Mesenchymal stem cell (in vitro differentiated cells and primary cell): ENCODE measurements at regions not wholly inside any gene's neighbourhood (a gene's known extent, or its start where the extent isn't known, plus 50 kb on each side); places are given as distances from the start of the nearest gene placed in this dataset.

ENCODE experiments used
- DNase-seq: peaks from one replicate; pipeline ENCODE4 v3.0.0-alpha.2; 2013
- H2AFZ ChIP-seq: one replicate; pipeline ENCODE4 v1.6.1; 2013; ENCODE audit warnings: low read depth, mild to moderate bottlenecking, control low read depth, inconsistent platforms, low read length, moderate library complexity
- H2AK5ac ChIP-seq: 2 replicates; pipeline ENCODE4 v1.6.1; 2013; ENCODE audit warnings: low read length, moderate library complexity, mild to moderate bottlenecking, inconsistent platforms; ENCODE audit not compliant: severe bottlenecking
- H2BK120ac ChIP-seq: one replicate; pipeline ENCODE4 v1.6.1; 2013; ENCODE audit warnings: low read depth, mild to moderate bottlenecking, inconsistent platforms, low read length, moderate library complexity
- H2BK12ac ChIP-seq, 2 experiments: one replicate each; pipeline ENCODE4 v1.6.1; 2013; ENCODE audit warnings: inconsistent platforms in 2 of 2, low read length in 2 of 2, mild to moderate bottlenecking in 2 of 2, moderate library complexity in 2 of 2, control low read depth in 1 of 2
- H2BK15ac ChIP-seq: one replicate; pipeline ENCODE4 v1.6.1; 2013; ENCODE audit warnings: mild to moderate bottlenecking, low read depth, inconsistent platforms; ENCODE audit not compliant: poor library complexity, severe bottlenecking
- H2BK5ac ChIP-seq: 2 replicates; pipeline ENCODE4 v1.6.1; 2013; ENCODE audit warnings: low read depth, mild to moderate bottlenecking, low read length, control low read depth, inconsistent platforms; ENCODE audit not compliant: poor library complexity, severe bottlenecking
- H3K14ac ChIP-seq, 2 experiments: one replicate each; pipeline ENCODE4 v1.6.1; 2013; ENCODE audit warnings: inconsistent platforms in 2 of 2, low read length in 2 of 2, control low read depth in 1 of 2, mild to moderate bottlenecking in 1 of 2, moderate library complexity in 1 of 2
- H3K18ac ChIP-seq, 2 experiments: one replicate each; pipeline ENCODE4 v1.6.1; 2013; ENCODE audit warnings: inconsistent platforms in 2 of 2, low read length in 2 of 2, control low read depth in 1 of 2, low read depth in 1 of 2, mild to moderate bottlenecking in 1 of 2
- H3K23ac ChIP-seq, 2 experiments: one replicate each; pipeline ENCODE4 v1.6.1; 2013; ENCODE audit warnings: inconsistent platforms in 2 of 2, low read length in 2 of 2, mild to moderate bottlenecking in 2 of 2, moderate library complexity in 2 of 2, control low read depth in 1 of 2
- H3K27ac ChIP-seq: 2 replicates; pipeline ENCODE4 v1.5.1; 2013; ENCODE audit warnings: mild to moderate bottlenecking, moderate library complexity, low read length, control low read depth, inconsistent platforms; ENCODE audit not compliant: poor library complexity, severe bottlenecking
- H3K27me3 ChIP-seq, 2 experiments: 2 replicates each; pipeline versions ENCODE4 v1.6.1 to v1.7.0; 2013; ENCODE audit warnings: low read length in 2 of 2, mild to moderate bottlenecking in 2 of 2, moderate library complexity in 2 of 2, control low read depth in 1 of 2, inconsistent platforms in 1 of 2; ENCODE audit not compliant: control insufficient read depth in 1 of 2, insufficient read depth in 1 of 2
- H3K36me3 ChIP-seq, 2 experiments: 2 replicates each; pipeline versions ENCODE4 v1.6.1 to v1.7.0; 2013; ENCODE audit warnings: low read length in 2 of 2, control low read depth in 1 of 2, inconsistent platforms in 1 of 2, low read depth in 1 of 2, mild to moderate bottlenecking in 1 of 2; ENCODE audit not compliant: insufficient read depth in 2 of 2, control insufficient read depth in 1 of 2
- H3K4ac ChIP-seq, 2 experiments: one replicate each; pipeline ENCODE4 v1.6.1; 2013; ENCODE audit warnings: inconsistent platforms in 2 of 2, low read length in 2 of 2, mild to moderate bottlenecking in 2 of 2, moderate library complexity in 2 of 2, control low read depth in 1 of 2, low read depth in 1 of 2
- H3K4me1 ChIP-seq: 2 replicates; pipeline ENCODE4 v1.6.1; 2013; ENCODE audit warnings: low read depth, low read length, control low read depth; ENCODE audit not compliant: control insufficient read depth, insufficient read depth
- H3K4me2 ChIP-seq: 2 replicates; pipeline ENCODE4 v1.6.1; 2013; ENCODE audit warnings: low read length, mild to moderate bottlenecking, inconsistent platforms; ENCODE audit not compliant: poor library complexity, severe bottlenecking
- H3K4me3 ChIP-seq, 2 experiments: 2 replicates each; pipeline versions ENCODE4 v1.5.1 to v1.7.0; 2013; ENCODE audit warnings: low read length in 2 of 2, mild to moderate bottlenecking in 2 of 2, control low read depth in 1 of 2, low read depth in 1 of 2; ENCODE audit not compliant: insufficient read depth in 1 of 2
- H3K79me1 ChIP-seq: replicated peaks from 2 replicates; pipeline ENCODE4 v1.6.1; 2013; ENCODE audit warnings: mild to moderate bottlenecking, control low read depth, low read length, inconsistent platforms; ENCODE audit not compliant: poor library complexity, severe bottlenecking
- H3K9ac ChIP-seq: 2 replicates; pipeline ENCODE4 v1.7.0; 2013; ENCODE audit warnings: mild to moderate bottlenecking, low read length, moderate library complexity
- H3K9me3 ChIP-seq: 2 replicates; pipeline ENCODE4 v1.7.0; 2013; ENCODE audit warnings: mild to moderate bottlenecking, low read length; ENCODE audit not compliant: control insufficient read depth
- H4K8ac ChIP-seq: one replicate; pipeline ENCODE4 v1.6.1; 2013; ENCODE audit warnings: inconsistent platforms, mild to moderate bottlenecking, low read length, moderate library complexity
- H4K91ac ChIP-seq: one replicate; pipeline ENCODE4 v1.6.1; 2013; ENCODE audit warnings: mild to moderate bottlenecking, low read length, inconsistent platforms
- whole genome bisulfite sequencing: methylation state at CpG from one replicate; pipeline ENCODE4 v1.1.7; 2013; ENCODE audit warnings: mixed read lengths; 5-methylcytosine and 5-hydroxymethylcytosine counted together

- Histone ChIP-seq H3K18ac (no peak overlapping the region), H3K4me2 (peak overlapping the region; percentile 23), H3K9ac (no peak overlapping the region), H2BK15ac (no peak overlapping the region), H3K27ac (no peak overlapping the region), H2BK12ac (no peak overlapping the region), H3K36me3 (peaks cover 0 to 4% of the 10 kb centered on the region in 2 experiments), H2AK5ac (no peak overlapping the region), H3K4me1 (no peaks in the 10 kb centered on the region), H4K91ac (no peak overlapping the region), H3K79me1 (peaks cover 18% of the 10 kb centered on the region), H3K14ac (no peak overlapping the region), H2BK5ac (no peak overlapping the region), H3K4ac (no peak overlapping the region), H3K9me3 (peaks cover 8% of the 10 kb centered on the region), H2BK120ac (no peak overlapping the region), H3K23ac (no peak overlapping the region), H4K8ac (no peak overlapping the region), H3K27me3 (no peaks in the 10 kb centered on the region), H3K4me3 (no peak overlapping the region), H2AFZ (no peak overlapping the region)
- DNase-seq = no peak
- no CpG with 5 or more reads among the region's 2 CpGs for WGBS
Measured at GRCh38 chr6:77366798-77367197, 96.5 kb downstream of the HTR1B start.

GRCh38 chr6:77363702-77364101 is 99.6 kb downstream of the HTR1B start:
- no peak overlapping the region for H3K14ac ChIP-seq
- H3K4me3 ChIP-seq = no peak overlapping the region
- H3K4ac ChIP-seq = no peak overlapping the region
- H3K27me3 ChIP-seq = no peaks in the 10 kb centered on the region
- H2AFZ ChIP-seq = no peak overlapping the region
- H4K91ac ChIP-seq = no peak overlapping the region
- no peak overlapping the region for H3K4me2 ChIP-seq
- no peak overlapping the region for H2BK15ac ChIP-seq
- H3K27ac ChIP-seq = no peak overlapping the region
- no peak overlapping the region for H2BK5ac ChIP-seq
- WGBS = 95% methylated on average over 1 of the region's 1 CpG
- peaks cover 24% of the 10 kb centered on the region for H3K79me1 ChIP-seq
- no peak overlapping the region for H2AK5ac ChIP-seq
- H3K4me1 ChIP-seq = no peaks in the 10 kb centered on the region
- DNase-seq = no peak
- H2BK120ac ChIP-seq = no peak overlapping the region
- H3K9me3 ChIP-seq = peaks cover 16% of the 10 kb centered on the region
- H2BK12ac ChIP-seq = no peak overlapping the region
- H4K8ac ChIP-seq = no peak overlapping the region
- peaks cover 0 to 4% of the 10 kb centered on the region in 2 experiments for H3K36me3 ChIP-seq
- H3K23ac ChIP-seq = no peak overlapping the region
- no peak overlapping the region for H3K18ac ChIP-seq
- H3K9ac ChIP-seq = no peak overlapping the region

GRCh38 chr6:77362055-77362454 is 101.2 kb downstream of the HTR1B start:
- Histone ChIP-seq H4K91ac (no peak overlapping the region), H3K4me1 (no peaks in the 10 kb centered on the region), H3K27me3 (no peaks in the 10 kb centered on the region), H2BK15ac (no peak overlapping the region), H3K79me1 (peaks cover 26% of the 10 kb centered on the region), H4K8ac (no peak overlapping the region), H2BK5ac (no peak overlapping the region), H3K14ac (no peak overlapping the region), H3K36me3 (peaks cover 0 to 4% of the 10 kb centered on the region in 2 experiments), H3K27ac (no peak overlapping the region), H3K4me2 (no peak overlapping the region), H2BK120ac (no peak overlapping the region), H3K4ac (no peak overlapping the region), H2AK5ac (no peak overlapping the region), H2AFZ (no peak overlapping the region), H3K18ac (no peak overlapping the region), H3K4me3 (no peak overlapping the region), H2BK12ac (no peak overlapping the region), H3K9ac (no peak overlapping the region), H3K9me3 (peaks cover 16% of the 10 kb centered on the region), H3K23ac (no peak overlapping the region)
- DNase-seq = no peak
- WGBS = 93% methylated on average over 2 of the region's 2 CpGs

- Histone ChIP-seq H3K14ac (no peak overlapping the region), H4K8ac (no peak overlapping the region), H3K79me1 (peaks cover 27% of the 10 kb centered on the region), H3K4me2 (no peak overlapping the region), H4K91ac (no peak overlapping the region), H3K4me3 (no peak overlapping the region), H2BK15ac (no peak overlapping the region), H2BK5ac (no peak overlapping the region), H2BK12ac (no peak overlapping the region), H2AK5ac (no peak overlapping the region), H3K4ac (no peak overlapping the region), H2AFZ (no peak overlapping the region), H3K4me1 (no peaks in the 10 kb centered on the region), H3K36me3 (peaks cover 0 to 4% of the 10 kb centered on the region in 2 experiments), H3K27ac (no peak overlapping the region), H3K27me3 (no peaks in the 10 kb centered on the region), H3K23ac (no peak overlapping the region), H2BK120ac (no peak overlapping the region), H3K9me3 (peaks cover 16% of the 10 kb centered on the region), H3K9ac (no peak overlapping the region), H3K18ac (no peak overlapping the region)
- WGBS = 100% methylated on average over 1 of the region's 1 CpG
- no peak for DNase-seq
Measured at GRCh38 chr6:77361018-77361417, 102.3 kb downstream of the HTR1B start.
